Astrocyte of the cerebellum (primary cell): ENCODE measurements at regions not wholly inside any gene's neighbourhood (a gene's known extent, or its start where the extent isn't known, plus 50 kb on each side); places are given as distances from the start of the nearest gene placed in this dataset.
A peak's percentile ranks its signal among the peaks of the same experiment; 100 is the strongest.

Experiments
- DNase-seq: peaks from one replicate; pipeline ENCODE4 v3.0.0-alpha.2; 2011; ENCODE audit warnings: low read depth
- H3K4me3 ChIP-seq: 2 replicates; pipeline ENCODE4 v1.5.1; 2011; ENCODE audit warnings: mild to moderate bottlenecking, low read depth, low read length, moderate library complexity
- in situ Hi-C: cut with HindIII; loops from 2 replicates; pipeline ENCODE4 v1.10.0; 2017; ENCODE audit warnings: low sequenced_read_pairs
- TF ChIP-seq, protein P1 (sequence below): IDR thresholded peaks from 2 replicates; pipeline ENCODE4 v1.5.1; 2012; ENCODE audit warnings: low read length, low read depth, moderate library complexity, mild to moderate bottlenecking; ENCODE audit errors: missing control alignments

DNA sequence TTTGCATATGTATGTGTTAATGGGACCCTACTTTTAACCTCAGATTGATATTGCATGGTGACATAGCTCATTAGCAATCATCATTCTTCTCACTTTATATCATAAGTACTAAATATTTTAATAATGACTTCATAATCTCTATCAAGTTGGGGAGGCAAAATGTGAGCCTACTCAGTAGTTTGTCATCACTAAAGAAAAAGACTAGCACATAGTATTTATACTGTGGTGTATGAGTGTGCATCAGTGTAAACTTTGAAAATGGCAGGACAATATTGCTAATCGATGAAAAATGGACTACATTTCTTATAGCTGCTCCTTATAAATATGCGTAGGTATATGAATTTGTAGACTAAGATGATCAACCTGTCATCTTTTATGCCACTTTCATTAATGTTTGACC is 624.5 kb upstream of the ROBO2 start:
- no peak overlapping the region for H3K4me3 ChIP-seq
- in situ Hi-C loops: no loop called here
- TF ChIP-seq, protein P1, sequence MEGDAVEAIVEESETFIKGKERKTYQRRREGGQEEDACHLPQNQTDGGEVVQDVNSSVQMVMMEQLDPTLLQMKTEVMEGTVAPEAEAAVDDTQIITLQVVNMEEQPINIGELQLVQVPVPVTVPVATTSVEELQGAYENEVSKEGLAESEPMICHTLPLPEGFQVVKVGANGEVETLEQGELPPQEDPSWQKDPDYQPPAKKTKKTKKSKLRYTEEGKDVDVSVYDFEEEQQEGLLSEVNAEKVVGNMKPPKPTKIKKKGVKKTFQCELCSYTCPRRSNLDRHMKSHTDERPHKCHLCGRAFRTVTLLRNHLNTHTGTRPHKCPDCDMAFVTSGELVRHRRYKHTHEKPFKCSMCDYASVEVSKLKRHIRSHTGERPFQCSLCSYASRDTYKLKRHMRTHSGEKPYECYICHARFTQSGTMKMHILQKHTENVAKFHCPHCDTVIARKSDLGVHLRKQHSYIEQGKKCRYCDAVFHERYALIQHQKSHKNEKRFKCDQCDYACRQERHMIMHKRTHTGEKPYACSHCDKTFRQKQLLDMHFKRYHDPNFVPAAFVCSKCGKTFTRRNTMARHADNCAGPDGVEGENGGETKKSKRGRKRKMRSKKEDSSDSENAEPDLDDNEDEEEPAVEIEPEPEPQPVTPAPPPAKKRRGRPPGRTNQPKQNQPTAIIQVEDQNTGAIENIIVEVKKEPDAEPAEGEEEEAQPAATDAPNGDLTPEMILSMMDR: no peak
- DNase-seq: no peak

DNA sequence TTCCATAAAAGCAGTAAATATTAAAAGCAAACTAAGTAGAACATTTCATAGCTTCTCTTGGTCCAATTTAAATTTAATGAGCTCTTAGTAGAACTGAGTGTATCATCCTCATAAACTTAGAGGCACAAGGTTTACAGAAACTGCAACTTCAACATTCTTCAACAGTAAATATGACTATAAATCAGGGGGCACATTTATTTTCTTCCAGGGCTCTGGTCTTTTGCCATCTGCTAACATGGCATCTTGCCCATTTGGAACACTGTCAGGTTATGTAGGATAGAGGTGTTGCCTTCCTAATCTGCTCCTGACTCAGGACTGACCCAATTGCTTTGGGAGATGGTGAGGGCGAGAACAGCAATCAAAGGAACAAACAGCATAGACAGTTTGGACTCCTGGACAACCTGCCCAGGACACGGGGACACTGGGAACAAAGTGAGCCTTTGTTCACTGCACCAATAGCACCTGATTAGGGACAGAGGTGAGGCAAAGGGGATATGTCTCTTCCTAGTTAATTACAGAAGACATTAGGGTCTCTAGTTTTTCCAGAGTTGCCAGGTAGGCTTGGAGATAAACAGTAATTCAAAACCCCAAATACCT is 610.2 kb upstream of the ROBO2 start:
- DNase-seq: no peak
- in situ Hi-C loops: no loop called here
- TF ChIP-seq, protein P1: no peak
- no peak overlapping the region for H3K4me3 ChIP-seq

DNA sequence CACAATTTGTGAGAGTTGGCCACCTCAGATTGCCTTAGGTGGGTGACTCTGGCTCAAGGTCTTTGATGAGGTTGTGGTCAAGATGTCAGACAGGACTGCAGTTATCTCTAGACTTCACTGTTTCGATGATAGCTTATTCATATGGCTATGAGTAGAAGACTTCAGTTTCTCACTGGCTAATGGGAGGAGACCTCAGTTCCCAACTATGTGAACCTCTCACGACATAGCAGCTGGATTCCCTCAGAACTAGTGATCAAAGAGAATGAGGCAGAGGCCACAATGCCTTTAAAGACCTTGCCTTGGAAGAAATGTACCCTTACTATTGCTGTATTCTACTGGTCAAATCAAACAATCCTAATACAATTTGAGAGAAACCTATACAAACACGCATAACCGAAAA is 607.5 kb upstream of the ROBO2 start:
- H3K4me3 ChIP-seq: no peak overlapping the region
- no peak for DNase-seq
- in situ Hi-C loops: no loop called here
- TF ChIP-seq, protein P1: no peak

DNA sequence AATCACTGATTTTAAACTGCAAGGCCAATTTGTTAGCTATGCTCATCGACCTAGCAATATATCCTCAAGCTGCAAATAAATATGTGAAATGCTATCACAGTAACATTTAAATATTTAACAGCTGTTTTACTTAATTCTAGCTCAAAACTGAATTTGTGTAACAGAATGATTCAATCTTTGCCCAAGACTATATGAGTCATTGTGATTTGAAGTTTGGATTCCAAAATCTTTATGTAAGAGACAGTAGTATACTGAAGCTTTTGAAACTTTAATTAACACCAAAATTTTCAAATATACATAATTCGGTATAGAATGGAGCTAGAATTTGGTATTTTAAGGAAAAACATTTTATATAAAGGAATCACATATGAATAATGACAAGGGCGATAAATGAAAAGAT is 603.0 kb upstream of the ROBO2 start:
- no peak for DNase-seq
- in situ Hi-C loops: no loop called here
- H3K4me3 ChIP-seq: no peak overlapping the region
- TF ChIP-seq, protein P1: no peak

DNA sequence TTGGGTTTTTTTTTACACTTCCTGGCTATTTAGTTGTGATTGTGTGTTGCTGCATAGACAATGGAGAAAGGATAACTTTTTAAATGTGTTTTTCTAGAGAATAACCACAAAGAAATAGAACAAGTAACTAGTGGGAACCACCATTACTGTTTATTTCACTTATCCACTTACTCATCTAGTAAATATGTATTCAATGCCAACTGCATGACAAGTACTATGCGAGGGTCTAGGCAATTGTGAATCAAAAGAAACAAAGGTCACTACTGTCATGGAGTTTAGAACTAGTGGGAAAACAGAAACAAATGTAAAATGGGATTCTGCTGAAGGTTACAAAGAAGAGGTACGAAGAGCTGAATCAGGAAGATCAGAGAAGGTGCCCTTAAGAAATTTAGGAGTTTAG is 600.9 kb upstream of the ROBO2 start:
- TF ChIP-seq, protein P1: no peak
- in situ Hi-C loops: no loop called here
- no peak overlapping the region for H3K4me3 ChIP-seq
- peak; percentile 9 for DNase-seq

DNA sequence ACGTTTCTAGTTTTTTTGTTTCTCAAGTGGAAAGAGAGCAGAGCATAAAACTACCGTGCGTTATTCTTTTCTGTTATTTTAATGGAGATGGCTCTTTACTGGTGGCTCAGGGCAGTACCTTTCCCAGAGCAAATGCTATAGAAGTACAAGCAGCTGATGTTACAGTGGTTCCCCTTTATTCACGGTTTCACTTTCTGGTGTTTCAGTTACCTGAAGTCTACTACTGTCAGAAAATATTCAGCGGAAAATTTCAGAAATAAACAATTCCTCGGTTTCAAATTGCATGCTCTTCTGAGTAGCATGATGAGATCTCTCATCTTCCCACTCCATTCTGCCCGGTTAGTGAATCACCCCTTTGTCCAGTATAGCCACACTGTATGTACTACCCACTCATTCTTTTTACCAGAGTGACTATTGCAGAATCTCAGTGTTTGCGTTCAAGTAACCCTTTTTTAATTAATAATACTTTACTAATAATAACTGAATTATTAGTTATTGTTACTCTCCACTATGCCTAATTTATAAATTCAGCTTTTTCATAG is 597.5 kb upstream of the ROBO2 start:
- TF ChIP-seq, protein P1: no peak
- DNase-seq: no peak
- no peak overlapping the region for H3K4me3 ChIP-seq
- in situ Hi-C loops: no loop called here
